Ascending aorta (tissue), 2 donors: ENCODE measurements at regions not wholly inside any gene's neighbourhood (a gene's known extent, or its start where the extent isn't known, plus 50 kb on each side); places are given as distances from the start of the nearest gene placed in this dataset.

ENCODE experiments used
- DNase-seq, 2 donors: peaks; one replicate each; pipeline ENCODE4 v3.0.0-alpha.2; 2019; ENCODE audit warnings: low spot score in 2 of 2
- H3K27ac ChIP-seq, 2 donors: fragments of 200-600 bp; sonication (generic); one replicate each; pipeline ENCODE4 v1.5.1; 2016 to 2017; ENCODE audit warnings: mild to moderate bottlenecking in 1 of 2
- H3K27me3 ChIP-seq: fragments of 200-600 bp; sonication (generic); one replicate; pipeline ENCODE4 v1.5.1; 2017
- H3K36me3 ChIP-seq, 2 donors: fragments of 200-600 bp; sonication (generic); one replicate each; pipeline ENCODE4 v1.5.1; 2016
- H3K4me1 ChIP-seq, 2 donors: fragments of 200-600 bp; sonication (generic); one replicate each; pipeline ENCODE4 v1.5.1; 2016 to 2017; ENCODE audit warnings: mild to moderate bottlenecking in 1 of 2
- H3K4me3 ChIP-seq, 2 donors: fragments of 200-600 bp; sonication (generic); one replicate each; pipeline ENCODE4 v1.5.1; 2016 to 2017; ENCODE audit warnings: mild to moderate bottlenecking in 1 of 2
- H3K9me3 ChIP-seq, 2 donors: fragments of 200-600 bp; sonication (generic); one replicate each; pipeline ENCODE4 v1.5.1; 2016
- intact Hi-C: fragments of 100-400 bp; cut with DNase I; formaldehyde crosslinking; loops from one replicate; pipeline ENCODE4 v1.15.1; 2023
- TF ChIP-seq, protein P1 (sequence below), 3 experiments: fragments of 200-600 bp in 2 of 3; fragments of 450-650 bp in 1 of 3; sonication (generic) in 2 of 3; IDR thresholded peaks; one replicate each; pipeline ENCODE4 v1.5.1; 2016 to 2019; ENCODE audit warnings: antibody characterized with exemption in 3 of 3, mild to moderate bottlenecking in 1 of 3, moderate library complexity in 1 of 3

DNA sequence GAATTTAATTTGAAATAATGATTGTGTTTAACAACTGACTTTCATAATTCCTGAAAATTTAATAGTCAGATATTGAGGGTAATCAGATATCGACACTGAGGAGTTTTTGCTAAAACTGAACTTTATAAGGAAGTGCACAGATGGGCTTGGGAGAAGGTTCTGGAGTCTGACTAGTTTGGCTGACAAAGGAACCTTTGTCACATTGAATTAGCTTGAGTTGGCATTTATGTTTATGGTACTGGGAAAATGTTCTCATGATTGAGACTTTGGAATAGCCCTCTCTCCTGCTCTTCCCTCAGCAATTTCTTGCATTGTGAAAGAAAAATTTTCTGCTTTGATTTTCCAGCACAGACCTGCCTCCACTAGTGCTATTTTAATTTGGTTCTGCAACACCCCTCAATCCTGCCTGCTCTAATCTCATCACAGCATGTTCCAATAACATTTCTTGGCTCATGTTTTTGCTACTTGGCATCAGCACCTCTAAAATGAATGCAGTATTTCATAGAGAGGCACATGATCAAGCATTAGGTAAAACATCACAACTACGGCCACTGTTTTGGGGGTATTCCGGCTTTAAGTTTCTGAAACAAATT is 133.9 kb upstream of the FSHR start:
- no peak for DNase-seq
- no peak overlapping the region for H3K4me3 ChIP-seq
- TF ChIP-seq, protein P1, sequence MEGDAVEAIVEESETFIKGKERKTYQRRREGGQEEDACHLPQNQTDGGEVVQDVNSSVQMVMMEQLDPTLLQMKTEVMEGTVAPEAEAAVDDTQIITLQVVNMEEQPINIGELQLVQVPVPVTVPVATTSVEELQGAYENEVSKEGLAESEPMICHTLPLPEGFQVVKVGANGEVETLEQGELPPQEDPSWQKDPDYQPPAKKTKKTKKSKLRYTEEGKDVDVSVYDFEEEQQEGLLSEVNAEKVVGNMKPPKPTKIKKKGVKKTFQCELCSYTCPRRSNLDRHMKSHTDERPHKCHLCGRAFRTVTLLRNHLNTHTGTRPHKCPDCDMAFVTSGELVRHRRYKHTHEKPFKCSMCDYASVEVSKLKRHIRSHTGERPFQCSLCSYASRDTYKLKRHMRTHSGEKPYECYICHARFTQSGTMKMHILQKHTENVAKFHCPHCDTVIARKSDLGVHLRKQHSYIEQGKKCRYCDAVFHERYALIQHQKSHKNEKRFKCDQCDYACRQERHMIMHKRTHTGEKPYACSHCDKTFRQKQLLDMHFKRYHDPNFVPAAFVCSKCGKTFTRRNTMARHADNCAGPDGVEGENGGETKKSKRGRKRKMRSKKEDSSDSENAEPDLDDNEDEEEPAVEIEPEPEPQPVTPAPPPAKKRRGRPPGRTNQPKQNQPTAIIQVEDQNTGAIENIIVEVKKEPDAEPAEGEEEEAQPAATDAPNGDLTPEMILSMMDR (IDR thresholded peaks at IDR 0.05): no peak
- intact Hi-C loops: no loop called here
- no peaks in the 10 kb centered on the region for H3K9me3 ChIP-seq
- no peaks in the 10 kb centered on the region for H3K4me1 ChIP-seq
- no peaks in the 10 kb centered on the region for H3K36me3 ChIP-seq
- H3K27ac ChIP-seq: no peak overlapping the region
- H3K27me3 ChIP-seq: no peaks in the 10 kb centered on the region

DNA sequence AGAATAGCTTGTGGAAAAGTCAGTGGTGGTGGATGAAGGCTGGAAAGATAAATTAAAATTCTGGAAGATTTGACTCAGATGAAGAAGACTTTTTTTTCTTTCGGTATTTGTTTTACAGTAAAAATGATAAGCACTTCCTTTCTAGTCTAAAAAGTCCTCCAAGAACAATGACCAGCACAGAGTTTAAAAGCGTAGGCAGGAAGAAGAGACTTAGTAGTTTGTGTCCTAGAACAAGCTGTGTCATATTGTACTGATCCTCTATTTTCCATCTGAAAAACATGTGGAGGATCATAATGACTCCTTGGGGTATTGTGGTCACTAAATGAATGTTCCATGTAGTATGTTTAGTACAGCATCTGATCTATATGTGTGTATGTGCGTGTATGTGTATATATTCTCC is 132.4 kb upstream of the FSHR start:
- Histone ChIP-seq H3K4me1 (no peaks in the 10 kb centered on the region), H3K9me3 (no peaks in the 10 kb centered on the region), H3K36me3 (no peaks in the 10 kb centered on the region), H3K4me3 (no peak overlapping the region), H3K27ac (no peak overlapping the region), H3K27me3 (no peaks in the 10 kb centered on the region)
- TF ChIP-seq, protein P1 (IDR thresholded peaks at IDR 0.05): no peak
- no peak for DNase-seq
- intact Hi-C loops: no loop called here

DNA sequence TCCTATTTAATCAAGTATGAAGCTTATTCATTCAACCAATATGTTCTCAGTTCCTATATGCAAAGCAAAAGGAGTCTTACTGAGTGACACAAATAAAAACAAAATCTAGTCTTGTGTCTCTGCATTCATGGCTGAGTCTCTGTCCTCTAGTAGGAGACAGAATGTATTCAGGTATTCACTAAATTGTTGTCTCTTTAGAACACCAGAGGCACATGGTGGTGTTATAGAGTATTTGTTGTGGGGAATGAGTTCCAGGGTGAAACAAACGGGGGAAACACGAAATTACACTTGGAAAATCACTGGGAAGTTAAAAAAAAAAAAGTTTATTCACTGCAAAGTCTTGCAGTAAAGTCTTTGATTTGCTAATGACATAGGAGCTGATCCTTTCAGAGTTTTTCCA is 131.7 kb upstream of the FSHR start:
- DNase-seq: no peak
- H3K9me3 ChIP-seq: no peaks in the 10 kb centered on the region
- TF ChIP-seq, protein P1 (IDR thresholded peaks at IDR 0.05): no peak
- no peak overlapping the region for H3K27ac ChIP-seq
- no peaks in the 10 kb centered on the region for H3K36me3 ChIP-seq
- no peaks in the 10 kb centered on the region for H3K27me3 ChIP-seq
- no peaks in the 10 kb centered on the region for H3K4me1 ChIP-seq
- no peak overlapping the region for H3K4me3 ChIP-seq
- intact Hi-C loops: no loop called here

DNA sequence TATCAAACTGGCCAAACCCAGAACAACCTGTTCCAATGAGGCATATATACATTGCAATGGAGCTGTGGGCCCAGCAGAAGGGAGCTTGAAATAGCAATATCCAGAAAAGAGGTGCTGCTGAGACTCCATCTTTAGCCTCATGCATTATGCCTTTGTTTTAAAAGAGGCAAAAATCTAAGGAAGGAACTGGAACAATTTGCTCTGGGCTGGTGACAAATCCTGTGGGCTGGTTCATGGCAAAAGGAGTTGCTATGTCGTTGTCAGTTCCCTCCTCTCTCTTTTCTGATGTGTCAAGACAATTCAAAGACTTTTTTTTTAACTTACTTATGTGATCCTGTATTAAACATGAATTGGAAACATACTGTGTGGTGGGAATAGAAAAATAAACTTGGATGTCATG is 124.2 kb upstream of the FSHR start:
- H3K27ac ChIP-seq: no peak overlapping the region
- intact Hi-C loops: no loop called here

DNA sequence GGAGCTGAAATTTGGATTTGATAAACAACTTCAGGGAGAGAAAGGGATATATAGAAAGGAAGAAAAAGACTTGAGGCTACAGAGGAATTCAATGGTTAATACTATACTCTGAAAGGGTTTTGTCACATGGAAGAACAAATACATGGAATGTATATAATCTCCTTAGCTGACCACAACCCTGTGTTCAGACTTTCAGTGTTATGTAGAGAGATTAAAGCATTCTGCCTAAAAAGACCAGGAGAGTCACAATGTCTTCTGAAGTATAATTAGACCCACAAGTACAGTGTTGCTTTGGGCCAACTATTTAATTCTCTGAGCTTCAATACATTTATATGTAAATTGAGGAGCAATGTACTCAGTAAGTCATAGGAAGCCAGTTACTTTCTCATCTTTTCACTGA is 123.8 kb upstream of the FSHR start:
- no peak for DNase-seq
- TF ChIP-seq, protein P1 (IDR thresholded peaks at IDR 0.05): no peak
- no peaks in the 10 kb centered on the region for H3K4me1 ChIP-seq
- H3K4me3 ChIP-seq: no peak overlapping the region
- no peak overlapping the region for H3K27ac ChIP-seq
- H3K27me3 ChIP-seq: no peaks in the 10 kb centered on the region
- H3K36me3 ChIP-seq: no peaks in the 10 kb centered on the region
- no peaks in the 10 kb centered on the region for H3K9me3 ChIP-seq
- intact Hi-C loops: no loop called here

More for the DNA sequence above, 124.2 kb upstream of the FSHR start:
- no peaks in the 10 kb centered on the region for H3K27me3 ChIP-seq
- no peaks in the 10 kb centered on the region for H3K9me3 ChIP-seq
- no peaks in the 10 kb centered on the region for H3K36me3 ChIP-seq
- DNase-seq: no peak
- H3K4me1 ChIP-seq: no peaks in the 10 kb centered on the region
- no peak overlapping the region for H3K4me3 ChIP-seq
- TF ChIP-seq, protein P1 (IDR thresholded peaks at IDR 0.05): no peak

DNA sequence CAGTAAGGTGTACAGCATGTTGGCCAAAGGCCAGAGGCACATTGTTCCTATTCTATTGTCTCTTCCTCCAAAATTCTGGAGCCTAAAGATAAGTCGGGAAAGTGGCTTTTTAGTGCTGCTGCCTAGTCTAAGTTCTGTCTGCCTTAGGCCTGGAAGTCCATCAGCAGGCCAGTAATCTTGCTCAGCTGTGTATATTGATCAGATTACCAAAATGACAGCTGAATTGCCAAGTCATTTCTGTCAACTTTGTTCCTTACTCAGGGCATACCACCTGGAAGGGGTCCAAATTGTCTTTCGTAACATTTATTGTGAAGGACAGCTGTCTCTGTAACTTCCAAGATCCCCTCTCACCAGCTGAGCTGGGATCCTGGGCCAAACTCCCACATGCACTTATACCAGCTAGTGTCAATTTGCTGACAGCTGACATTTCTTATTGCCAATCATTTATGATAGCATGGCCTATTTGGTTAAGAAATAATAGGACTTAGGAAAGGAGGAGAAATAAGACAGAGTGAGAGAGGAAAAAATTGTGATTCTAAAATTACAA is 116.8 kb upstream of the FSHR start:
- H3K4me1 ChIP-seq: no peaks in the 10 kb centered on the region
- no peak overlapping the region for H3K4me3 ChIP-seq
- intact Hi-C loops: no loop called here
- H3K36me3 ChIP-seq: no peaks in the 10 kb centered on the region
- TF ChIP-seq, protein P1 (IDR thresholded peaks at IDR 0.05): no peak
- no peak overlapping the region for H3K27ac ChIP-seq
- H3K9me3 ChIP-seq: no peaks in the 10 kb centered on the region
- H3K27me3 ChIP-seq: no peaks in the 10 kb centered on the region
- no peak for DNase-seq
